ENCODE measurements at regions not wholly inside any gene's neighbourhood (a gene's known extent, or its start where the extent isn't known, plus 50 kb on each side); places are given as distances from the start of the nearest gene placed in this dataset.

DNA sequence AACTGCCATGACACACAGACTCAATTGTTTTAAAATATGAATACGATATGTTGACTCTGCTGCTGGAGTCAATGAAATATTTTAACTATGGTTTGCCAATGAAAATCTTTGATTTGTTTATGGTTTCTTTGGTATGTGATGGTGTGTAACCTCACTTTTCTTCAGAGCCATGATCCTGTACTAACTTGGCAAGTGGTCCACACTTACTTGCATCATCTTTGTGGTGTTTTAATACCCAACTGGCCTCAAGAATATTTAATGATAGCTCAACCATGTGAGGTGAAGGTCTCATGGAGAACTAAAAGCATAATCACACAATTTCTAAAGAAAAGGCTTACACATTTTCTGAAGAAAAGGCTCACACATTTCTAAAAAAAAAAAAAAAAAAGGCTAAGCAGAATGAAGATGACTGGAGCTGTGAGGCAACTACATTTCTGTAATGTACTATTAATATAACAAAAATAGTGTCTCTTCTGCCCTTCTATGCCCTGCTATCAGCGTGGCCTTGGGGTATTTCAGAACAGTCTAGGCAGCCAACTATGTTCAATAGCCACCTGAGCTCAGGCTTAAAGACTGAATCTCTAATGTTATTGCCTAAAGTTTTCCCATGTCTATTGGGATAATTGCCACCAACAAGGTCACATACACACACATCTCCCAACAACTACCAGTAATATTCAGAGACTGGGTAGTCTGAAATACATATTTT, 395.0 kb downstream of the MLLT3 start:
- Histone ChIP-seq H3K79me2 (ENCODE audit: control insufficient read depth in 1 of 2, insufficient read depth in 2 of 2, low read length in 2 of 2) (no peaks in the 10 kb centered on the region), H2AK5ac (ENCODE audit: low read depth, low read length) (no peak overlapping the region), H3K4me2 (ENCODE audit: insufficient read depth in 1 of 2, low read depth in 2 of 2, low read length in 2 of 2) (no peak overlapping the region), H4K5ac (ENCODE audit: insufficient read length, low read depth, low read length) (no peak overlapping the region), H3K23ac (ENCODE audit: insufficient read length) (no peak overlapping the region), H2BK12ac (ENCODE audit: low read depth, low read length) (no peak overlapping the region), H3K9me3 (ENCODE audit: insufficient read depth in 2 of 2, low read depth in 1 of 2, low read length in 1 of 2) (no peaks in the 10 kb centered on the region), H3K9ac (replicated peaks in 1 of 4; ENCODE audit: extremely low read depth in 1 of 4, low read depth in 3 of 4, low read length in 3 of 4) (no peak overlapping the region), H4K8ac (ENCODE audit: extremely low read depth, insufficient read depth, low read length) (no peak overlapping the region), H3K79me1 (ENCODE audit: low read depth, low read length) (no peaks in the 10 kb centered on the region), H2BK120ac (replicated peaks; ENCODE audit: low read depth, low read length) (no peak overlapping the region), H3K23me2 (ENCODE audit: low read depth, low read length) (no peaks in the 10 kb centered on the region), H3K4me3 (ENCODE audit: extremely low read depth in 1 of 4, insufficient read depth in 2 of 4, low read depth in 3 of 4, low read length in 4 of 4) (no peak overlapping the region), H3K14ac (ENCODE audit: insufficient read length) (no peak overlapping the region), H2BK15ac (ENCODE audit: low read length) (no peak overlapping the region), H4K20me1 (replicated peaks in 1 of 2; ENCODE audit: control insufficient read depth in 1 of 2, insufficient read depth in 2 of 2, low read length in 2 of 2) (no peaks in the 10 kb centered on the region), H3K18ac (ENCODE audit: extremely low read depth, low read length) (no peak overlapping the region), H3K4ac (replicated peaks; ENCODE audit: insufficient read length, low read depth, low read length) (no peak overlapping the region), H3K36me3 (ENCODE audit: control insufficient read depth in 2 of 4, insufficient read depth in 4 of 4, low read length in 3 of 4) (no peaks in the 10 kb centered on the region), H3K27me3 (replicated peaks in 1 of 4; ENCODE audit: control insufficient read depth in 3 of 4, extremely low read depth in 1 of 4, insufficient read depth in 3 of 4, low read length in 3 of 4) (no peaks in the 10 kb centered on the region), H2BK5ac (ENCODE audit: low read depth, low read length) (no peak overlapping the region), H2AFZ (ENCODE audit: low read length) (no peak overlapping the region), H4K91ac (replicated peaks; ENCODE audit: insufficient read length, low read length) (no peak overlapping the region), H2BK20ac (ENCODE audit: low read length) (no peak overlapping the region), H3K27ac (ENCODE audit: low read depth, low read length) (no peak overlapping the region), H3K56ac (replicated peaks; ENCODE audit: insufficient read length, low read depth, low read length) (no peak overlapping the region), H3K4me1 (replicated peaks in 1 of 4; ENCODE audit: control insufficient read depth in 3 of 4, insufficient read depth in 4 of 4, low read length in 3 of 4) (no peaks in the 10 kb centered on the region)
- ChIA-PET POLR2A (ENCODE audit: partially characterized antibody) (no interaction called here), CTCF (ENCODE audit: partially characterized antibody) (interaction anchor here (0.6 kb wide), 1 partner anchor 90 kb away, joined by 4 read pairs; no protein-coding TSS in a partner anchor)
- 47% methylated on average over 2 of the region's 2 CpGs; no CpG with 5 or more reads in 1 of the 2 experiments for WGBS, 2 experiments (ENCODE audit: extremely low coverage in 1 of 2, insufficient coverage in 1 of 2, insufficient read length in 1 of 2, insufficient replicate concordance in 2 of 2, low coverage in 1 of 2, low lambda C conversion rate in 2 of 2, missing lambda C conversion rate in 1 of 2)
- DNase-seq (ENCODE audit: low read depth in 1 of 2, low spot score in 2 of 2) (no peak), FAIRE-seq (no peak)
- TF ChIP-seq CEBPB (IDR thresholded peaks at IDR 0.05; ENCODE audit: low read depth, low read length) (no peak), KDM5A (IDR thresholded peaks at IDR 0.05; ENCODE audit: low read length) (no peak), SP2 (IDR thresholded peaks at IDR 0.05; ENCODE audit: low read length) (no peak)

All from H1 (cell line).